Endothelial cell of umbilical vein (primary cell): ENCODE measurements at regions not wholly inside any gene's neighbourhood (a gene's known extent, or its start where the extent isn't known, plus 50 kb on each side); places are given as distances from the start of the nearest gene placed in this dataset.

Experiments used
- BruUV-seq: library from RNA; stranded (reverse); fragments of 400-500 nt; replicated peaks from 2 replicates; lab custom pipeline; 2021; lab: Mats Ljungman, UMichigan
- CTCF ChIA-PET: fragments of 300-600, 350-600 bp; sonication (Branson Sonifier 250); formaldehyde crosslinking; loops from one replicate; lab custom pipeline; 2021; ENCODE audit warnings: antibody characterized with exemption, inconsistent platforms; lab: Charles Lee
- POLR2A ChIA-PET: fragments of 300-600, 350-600 bp; sonication (Branson Sonifier 250); formaldehyde crosslinking; loops from one replicate; lab custom pipeline; 2021; ENCODE audit warnings: antibody characterized with exemption, inconsistent platforms; lab: Charles Lee
- DNase-seq: peaks from one replicate; pipeline ENCODE4 v3.0.0-alpha.2; 2011; ENCODE audit warnings: low read depth, low spot score
- FAIRE-seq: peaks from 2 replicates; lab custom pipeline; 2011; peaks lifted over from hg19 to GRCh38; lab: Jason Lieb, UNC
- H2AFZ ChIP-seq: 2 replicates; pipeline ENCODE4 v1.6.0; 2012; ENCODE audit warnings: low read depth, low read length, control low read depth, inconsistent platforms
- H3K27ac ChIP-seq: 2 replicates; pipeline ENCODE4 v1.5.1; 2011; ENCODE audit warnings: low read depth, mild to moderate bottlenecking, control low read depth, low read length, moderate library complexity; ENCODE audit not compliant: insufficient read depth
- H3K27me3 ChIP-seq, 2 experiments: 2 replicates each; pipeline versions ENCODE4 v1.6.0 to v1.6.1; 2011; ENCODE audit warnings: low read length in 2 of 2, mixed read lengths in 1 of 2; ENCODE audit not compliant: control insufficient read depth in 2 of 2, insufficient read depth in 2 of 2
- H3K36me3 ChIP-seq, 2 experiments: 2 replicates in 1 of 2; 3 replicates in 1 of 2; pipeline ENCODE4 v1.5.1; 2011; ENCODE audit warnings: low read length in 2 of 2, mild to moderate bottlenecking in 1 of 2, moderate library complexity in 1 of 2; ENCODE audit not compliant: control insufficient read depth in 2 of 2, insufficient read depth in 2 of 2; ENCODE audit errors: extremely low read depth in 1 of 2
- H3K4me1 ChIP-seq: 3 replicates; pipeline ENCODE4 v1.5.1; 2011; ENCODE audit warnings: mild to moderate bottlenecking, low read length; ENCODE audit not compliant: control insufficient read depth, insufficient read depth; ENCODE audit errors: extremely low read depth
- H3K4me2 ChIP-seq: 2 replicates; pipeline ENCODE4 v1.6.1; 2011; ENCODE audit warnings: low read length, control low read depth, mixed read lengths; ENCODE audit not compliant: insufficient read depth
- H3K4me3 ChIP-seq, 3 experiments: fragments of 200-600 bp in 1 of 3; sonication (generic), shearing (Covaris generic) in 1 of 3; replicated peaks in 1 of 3; 2 replicates each; pipeline ENCODE4 v1.5.1; 2011 to 2016; ENCODE audit warnings: control low read depth in 3 of 3, low read length in 3 of 3, mild to moderate bottlenecking in 2 of 3, inconsistent platforms in 1 of 3, low read depth in 1 of 3, moderate library complexity in 1 of 3; ENCODE audit not compliant: insufficient read depth in 1 of 3
- H3K79me2 ChIP-seq: 2 replicates; pipeline ENCODE4 v1.6.0; 2012; ENCODE audit warnings: low read length, inconsistent platforms; ENCODE audit not compliant: control insufficient read depth, insufficient read depth
- H3K9ac ChIP-seq: replicated peaks from 2 replicates; pipeline ENCODE3; 2011; ENCODE audit warnings: low read length, control low read depth; ENCODE audit not compliant: insufficient read depth; ENCODE audit errors: extremely low read depth
- H3K9me1 ChIP-seq: replicated peaks from 3 replicates; pipeline ENCODE4 v1.6.0; 2011; ENCODE audit warnings: mild to moderate bottlenecking, low read length; ENCODE audit not compliant: control insufficient read depth, insufficient read depth; ENCODE audit errors: extremely low read depth
- H3K9me3 ChIP-seq: replicated peaks from 2 replicates; pipeline ENCODE4 v1.5.1; 2012; ENCODE audit warnings: low read length, inconsistent platforms; ENCODE audit not compliant: control insufficient read depth, insufficient read depth
- H4K20me1 ChIP-seq: replicated peaks from 2 replicates; pipeline ENCODE3; 2011; ENCODE audit warnings: mild to moderate bottlenecking, low read length; ENCODE audit not compliant: control insufficient read depth, insufficient read depth; ENCODE audit errors: extremely low read depth
- CTCF ChIP-seq, 2 donors: IDR thresholded peaks; 1 replicate in 1 of 2; 2 replicates in 1 of 2; pipeline ENCODE4 v1.5.1; 2011; ENCODE audit warnings: low read length in 2 of 2, mild to moderate bottlenecking in 2 of 2, moderate library complexity in 2 of 2, control low read depth in 1 of 2, inconsistent platforms in 1 of 2, low read depth in 1 of 2; ENCODE audit not compliant: insufficient read depth in 1 of 2; ENCODE audit errors: extremely low read depth in 1 of 2
- EZH2 ChIP-seq: IDR thresholded peaks from 2 replicates; pipeline ENCODE4 v1.6.1; 2012; ENCODE audit warnings: borderline replicate concordance, low read depth, mild to moderate bottlenecking, moderate library complexity, low read length, inconsistent platforms; ENCODE audit not compliant: severe bottlenecking
- FOS ChIP-seq: IDR thresholded peaks from 2 replicates; pipeline ENCODE4 v1.6.1; 2011; ENCODE audit warnings: mild to moderate bottlenecking, low read length, moderate library complexity, borderline replicate concordance; ENCODE audit not compliant: insufficient read depth
- MAX ChIP-seq: IDR thresholded peaks from 2 replicates; pipeline ENCODE4 v1.6.1; 2011; ENCODE audit not compliant: insufficient read depth, insufficient read length
- MYC ChIP-seq: IDR thresholded peaks from one replicate; pipeline ENCODE4 v1.6.1; 2011; ENCODE audit warnings: mild to moderate bottlenecking, low read depth, low read length
- dilution Hi-C: fragments of 300-500 bp; cut with MboI; formaldehyde crosslinking; loops from one replicate; pipeline ENCODE4 v1.15.0; 2019; ENCODE audit warnings: low sequenced_read_pairs; ENCODE audit not compliant: extremely low pct_ligation_motif_present
- intact Hi-C: fragments of 100-400 bp; cut with micrococcal nuclease; formaldehyde crosslinking; loops from one replicate; pipeline ENCODE4 v1.10.0; 2022

- intact Hi-C loops (no loop called here), dilution Hi-C loops (no loop called here)
- H3K4me3 ChIP-seq, result no peak overlapping the region
- H2AFZ ChIP-seq, result no peak overlapping the region
- ChIA-PET CTCF (interaction anchor here (1.0 kb wide), 1 partner anchor 10 kb away, joined by 3 read pairs; no protein-coding TSS in a partner anchor), POLR2A (no interaction called here)
- no TSS peak for BruUV-seq
- no peak for FAIRE-seq
- TF ChIP-seq EZH2 (no peak), MYC (no peak), CTCF (IDR thresholded peaks at IDR 0.05; ENCODE audit: extremely low read depth in 1 of 2, insufficient read depth in 1 of 2, low read depth in 1 of 2, low read length in 2 of 2) (no peak), FOS (no peak), MAX (no peak)
- H3K79me2 ChIP-seq, result no peaks in the 10 kb centered on the region
- no peak overlapping the region for H3K27ac ChIP-seq
- no peak overlapping the region for H3K9ac ChIP-seq
- H3K27me3 ChIP-seq, result no peaks in the 10 kb centered on the region
- H3K9me3 ChIP-seq, result no peaks in the 10 kb centered on the region
- H3K4me2 ChIP-seq, result no peak overlapping the region
- DNase-seq, result no peak
- no peaks in the 10 kb centered on the region for H3K9me1 ChIP-seq
- H3K36me3 ChIP-seq, result no peaks in the 10 kb centered on the region
- H3K4me1 ChIP-seq, result no peaks in the 10 kb centered on the region
- no peaks in the 10 kb centered on the region for H4K20me1 ChIP-seq
Measured at GRCh38 chr2:3005859-3006501, 371.6 kb downstream of the EIPR1 start.
